ENCODE measurements at regions not wholly inside any gene's neighbourhood (a gene's known extent, or its start where the extent isn't known, plus 50 kb on each side); places are given as distances from the start of the nearest gene placed in this dataset.

DNA sequence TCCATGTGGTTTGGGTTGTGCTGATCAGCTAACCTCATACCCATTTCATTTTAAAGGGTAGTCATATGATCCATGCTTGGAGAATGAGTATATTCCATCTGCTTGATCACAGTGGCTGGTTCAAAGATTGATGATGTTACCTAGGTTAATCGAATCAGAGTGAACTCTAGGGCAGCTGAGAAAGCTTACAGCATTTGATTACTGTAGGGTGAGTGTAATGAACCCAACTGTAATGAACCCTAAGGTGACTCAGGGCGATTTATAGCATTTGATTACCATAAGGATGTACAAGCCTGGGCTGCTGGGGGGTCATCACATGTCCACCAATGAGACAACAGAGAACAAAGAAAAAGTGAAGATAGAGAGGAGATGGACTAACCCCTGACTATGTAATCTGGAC, 523.1 kb downstream of the ADRA2A start (continued):
- TF ChIP-seq, protein P1, sequence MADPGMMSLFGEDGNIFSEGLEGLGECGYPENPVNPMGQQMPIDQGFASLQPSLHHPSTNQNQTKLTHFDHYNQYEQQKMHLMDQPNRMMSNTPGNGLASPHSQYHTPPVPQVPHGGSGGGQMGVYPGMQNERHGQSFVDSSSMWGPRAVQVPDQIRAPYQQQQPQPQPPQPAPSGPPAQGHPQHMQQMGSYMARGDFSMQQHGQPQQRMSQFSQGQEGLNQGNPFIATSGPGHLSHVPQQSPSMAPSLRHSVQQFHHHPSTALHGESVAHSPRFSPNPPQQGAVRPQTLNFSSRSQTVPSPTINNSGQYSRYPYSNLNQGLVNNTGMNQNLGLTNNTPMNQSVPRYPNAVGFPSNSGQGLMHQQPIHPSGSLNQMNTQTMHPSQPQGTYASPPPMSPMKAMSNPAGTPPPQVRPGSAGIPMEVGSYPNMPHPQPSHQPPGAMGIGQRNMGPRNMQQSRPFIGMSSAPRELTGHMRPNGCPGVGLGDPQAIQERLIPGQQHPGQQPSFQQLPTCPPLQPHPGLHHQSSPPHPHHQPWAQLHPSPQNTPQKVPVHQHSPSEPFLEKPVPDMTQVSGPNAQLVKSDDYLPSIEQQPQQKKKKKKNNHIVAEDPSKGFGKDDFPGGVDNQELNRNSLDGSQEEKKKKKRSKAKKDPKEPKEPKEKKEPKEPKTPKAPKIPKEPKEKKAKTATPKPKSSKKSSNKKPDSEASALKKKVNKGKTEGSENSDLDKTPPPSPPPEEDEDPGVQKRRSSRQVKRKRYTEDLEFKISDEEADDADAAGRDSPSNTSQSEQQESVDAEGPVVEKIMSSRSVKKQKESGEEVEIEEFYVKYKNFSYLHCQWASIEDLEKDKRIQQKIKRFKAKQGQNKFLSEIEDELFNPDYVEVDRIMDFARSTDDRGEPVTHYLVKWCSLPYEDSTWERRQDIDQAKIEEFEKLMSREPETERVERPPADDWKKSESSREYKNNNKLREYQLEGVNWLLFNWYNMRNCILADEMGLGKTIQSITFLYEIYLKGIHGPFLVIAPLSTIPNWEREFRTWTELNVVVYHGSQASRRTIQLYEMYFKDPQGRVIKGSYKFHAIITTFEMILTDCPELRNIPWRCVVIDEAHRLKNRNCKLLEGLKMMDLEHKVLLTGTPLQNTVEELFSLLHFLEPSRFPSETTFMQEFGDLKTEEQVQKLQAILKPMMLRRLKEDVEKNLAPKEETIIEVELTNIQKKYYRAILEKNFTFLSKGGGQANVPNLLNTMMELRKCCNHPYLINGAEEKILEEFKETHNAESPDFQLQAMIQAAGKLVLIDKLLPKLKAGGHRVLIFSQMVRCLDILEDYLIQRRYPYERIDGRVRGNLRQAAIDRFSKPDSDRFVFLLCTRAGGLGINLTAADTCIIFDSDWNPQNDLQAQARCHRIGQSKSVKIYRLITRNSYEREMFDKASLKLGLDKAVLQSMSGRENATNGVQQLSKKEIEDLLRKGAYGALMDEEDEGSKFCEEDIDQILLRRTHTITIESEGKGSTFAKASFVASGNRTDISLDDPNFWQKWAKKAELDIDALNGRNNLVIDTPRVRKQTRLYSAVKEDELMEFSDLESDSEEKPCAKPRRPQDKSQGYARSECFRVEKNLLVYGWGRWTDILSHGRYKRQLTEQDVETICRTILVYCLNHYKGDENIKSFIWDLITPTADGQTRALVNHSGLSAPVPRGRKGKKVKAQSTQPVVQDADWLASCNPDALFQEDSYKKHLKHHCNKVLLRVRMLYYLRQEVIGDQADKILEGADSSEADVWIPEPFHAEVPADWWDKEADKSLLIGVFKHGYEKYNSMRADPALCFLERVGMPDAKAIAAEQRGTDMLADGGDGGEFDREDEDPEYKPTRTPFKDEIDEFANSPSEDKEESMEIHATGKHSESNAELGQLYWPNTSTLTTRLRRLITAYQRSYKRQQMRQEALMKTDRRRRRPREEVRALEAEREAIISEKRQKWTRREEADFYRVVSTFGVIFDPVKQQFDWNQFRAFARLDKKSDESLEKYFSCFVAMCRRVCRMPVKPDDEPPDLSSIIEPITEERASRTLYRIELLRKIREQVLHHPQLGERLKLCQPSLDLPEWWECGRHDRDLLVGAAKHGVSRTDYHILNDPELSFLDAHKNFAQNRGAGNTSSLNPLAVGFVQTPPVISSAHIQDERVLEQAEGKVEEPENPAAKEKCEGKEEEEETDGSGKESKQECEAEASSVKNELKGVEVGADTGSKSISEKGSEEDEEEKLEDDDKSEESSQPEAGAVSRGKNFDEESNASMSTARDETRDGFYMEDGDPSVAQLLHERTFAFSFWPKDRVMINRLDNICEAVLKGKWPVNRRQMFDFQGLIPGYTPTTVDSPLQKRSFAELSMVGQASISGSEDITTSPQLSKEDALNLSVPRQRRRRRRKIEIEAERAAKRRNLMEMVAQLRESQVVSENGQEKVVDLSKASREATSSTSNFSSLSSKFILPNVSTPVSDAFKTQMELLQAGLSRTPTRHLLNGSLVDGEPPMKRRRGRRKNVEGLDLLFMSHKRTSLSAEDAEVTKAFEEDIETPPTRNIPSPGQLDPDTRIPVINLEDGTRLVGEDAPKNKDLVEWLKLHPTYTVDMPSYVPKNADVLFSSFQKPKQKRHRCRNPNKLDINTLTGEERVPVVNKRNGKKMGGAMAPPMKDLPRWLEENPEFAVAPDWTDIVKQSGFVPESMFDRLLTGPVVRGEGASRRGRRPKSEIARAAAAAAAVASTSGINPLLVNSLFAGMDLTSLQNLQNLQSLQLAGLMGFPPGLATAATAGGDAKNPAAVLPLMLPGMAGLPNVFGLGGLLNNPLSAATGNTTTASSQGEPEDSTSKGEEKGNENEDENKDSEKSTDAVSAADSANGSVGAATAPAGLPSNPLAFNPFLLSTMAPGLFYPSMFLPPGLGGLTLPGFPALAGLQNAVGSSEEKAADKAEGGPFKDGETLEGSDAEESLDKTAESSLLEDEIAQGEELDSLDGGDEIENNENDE (IDR thresholded peaks at IDR 0.05; ENCODE audit: insufficient replicate concordance, low read length) = no peak
- TF ChIP-seq MAFK (IDR thresholded peaks at IDR 0.05; ENCODE audit: low read depth, low read length) (no peak), TBP (IDR thresholded peaks at IDR 0.05; ENCODE audit: low read depth, low read length) (no peak), EP300 (IDR thresholded peaks at IDR 0.05; ENCODE audit: borderline replicate concordance in 1 of 2, low read depth in 2 of 2, low read length in 2 of 2) (no peak), FOSL1 (IDR thresholded peaks at IDR 0.05; ENCODE audit: insufficient read depth, low read depth, low read length) (no peak), SAP30 (IDR thresholded peaks at IDR 0.05; ENCODE audit: insufficient read depth, insufficient replicate concordance, low read length) (no peak)

Measured in H1 (cell line).